Neural progenitor cell (in vitro differentiated cells): ENCODE measurements at regions not wholly inside any gene's neighbourhood (a gene's known extent, or its start where the extent isn't known, plus 50 kb on each side); places are given as distances from the start of the nearest gene placed in this dataset.
A peak's percentile ranks its signal among the peaks of the same experiment; 100 is the strongest.
"Not testable (repeated sequence)": the region's sequence is repeated elsewhere in the genome, so short reads cannot be mapped to it uniquely, and the experiment has no call there.

Experiments used
- DNase-seq: peaks from one replicate; pipeline ENCODE4 v3.0.0-alpha.2; 2016; ENCODE audit warnings: low spot score
- H2AFZ ChIP-seq: fragments of 200-600 bp; sonication (generic); replicated peaks from 2 replicates; pipeline ENCODE4 v1.6.1; 2016; ENCODE audit warnings: antibody characterized with exemption
- H3F3A ChIP-seq: fragments of 200-600 bp; sonication (generic); 2 replicates; pipeline ENCODE4 v1.6.1; 2016; ENCODE audit warnings: antibody characterized with exemption, low read depth
- H3K27ac ChIP-seq: fragments of 200-600 bp; sonication (generic); 2 replicates; pipeline ENCODE4 v1.5.1; 2016; ENCODE audit warnings: mild to moderate bottlenecking
- H3K27me3 ChIP-seq: fragments of 200-600 bp; sonication (generic); 2 replicates; pipeline ENCODE4 v1.6.1; 2016; ENCODE audit warnings: mild to moderate bottlenecking, moderate library complexity
- H3K36me3 ChIP-seq: fragments of 200-600 bp; sonication (generic); 2 replicates; pipeline ENCODE4 v1.5.1; 2016
- H3K4me1 ChIP-seq: fragments of 200-600 bp; sonication (generic); 2 replicates; pipeline ENCODE4 v1.6.1; 2016; ENCODE audit warnings: mixed run types
- H3K4me2 ChIP-seq: fragments of 200-600 bp; sonication (generic); 2 replicates; pipeline ENCODE4 v1.6.1; 2016
- H3K4me3 ChIP-seq: fragments of 200-600 bp; sonication (generic); 2 replicates; pipeline ENCODE4 v1.5.1; 2016
- H3K79me2 ChIP-seq: fragments of 200-600 bp; sonication (generic); 2 replicates; pipeline ENCODE4 v1.6.1; 2016; ENCODE audit warnings: low read depth
- H3K9ac ChIP-seq: fragments of 200-600 bp; sonication (generic); 2 replicates; pipeline ENCODE4 v1.6.1; 2016
- H3K9me3 ChIP-seq: fragments of 200-600 bp; sonication (generic); 2 replicates; pipeline ENCODE4 v1.5.1; 2016; ENCODE audit warnings: low read depth
- H4K20me1 ChIP-seq: fragments of 200-600 bp; sonication (generic); 2 replicates; pipeline ENCODE4 v1.6.1; 2016; ENCODE audit warnings: low read depth
- H3K27ac Mint-ChIP-seq: 3 replicates; pipeline ENCODE4 v1.8.0; 2021; ENCODE audit warnings: mixed read lengths
- H3K27me3 Mint-ChIP-seq: 2 replicates; pipeline ENCODE4 v1.8.0; 2022; ENCODE audit warnings: low read depth, mild to moderate bottlenecking, inconsistent platforms, moderate library complexity, mixed read lengths; ENCODE audit not compliant: insufficient read depth
- H3K36me3 Mint-ChIP-seq: 3 replicates; pipeline ENCODE4 v1.8.0; 2021; ENCODE audit warnings: mixed read lengths
- H3K4me1 Mint-ChIP-seq: 3 replicates; pipeline ENCODE4 v1.8.0; 2021; ENCODE audit warnings: mixed read lengths
- H3K4me3 Mint-ChIP-seq: 3 replicates; pipeline ENCODE4 v1.8.0; 2021; ENCODE audit warnings: mild to moderate bottlenecking, moderate library complexity, mixed read lengths
- H3K9me3 Mint-ChIP-seq: 3 replicates; pipeline ENCODE4 v1.8.0; 2020; ENCODE audit warnings: mixed read lengths
- CTCF ChIP-seq: fragments of 200-600 bp; sonication (generic); IDR thresholded peaks from 2 replicates; pipeline ENCODE4 v1.5.1; 2017; ENCODE audit warnings: antibody characterized with exemption, mild to moderate bottlenecking
- EZH2 ChIP-seq: fragments of 200-600 bp; sonication (generic); IDR thresholded peaks from 2 replicates; pipeline ENCODE4 v1.6.1; 2017; ENCODE audit warnings: antibody characterized with exemption, mild to moderate bottlenecking, moderate library complexity
- EZH2phosphoT487 ChIP-seq: fragments of 200-600 bp; sonication (generic); IDR thresholded peaks from 2 replicates; pipeline ENCODE4 v1.6.1; 2017; ENCODE audit warnings: antibody characterized with exemption

- Histone ChIP-seq H3K4me2 (no peak overlapping the region), H3K27me3 (no peaks in the 10 kb centered on the region), H3K9me3 (no peaks in the 10 kb centered on the region), H3F3A (peaks cover 8% of the 10 kb centered on the region), H3K79me2 (peaks cover 41% of the 10 kb centered on the region), H3K4me1 (no peaks in the 10 kb centered on the region), H2AFZ (no peak overlapping the region), H3K27ac (peak overlapping the region; percentile 40), H3K36me3 (no peaks in the 10 kb centered on the region), H4K20me1 (peaks cover 52% of the 10 kb centered on the region), H3K4me3 (no peak overlapping the region), H3K9ac (no peak overlapping the region)
- Mint-ChIP-seq H3K27ac (peak overlapping the region; percentile 29), H3K36me3 (peaks cover 42% of the 10 kb centered on the region), H3K4me3 (peak overlapping the region; percentile 10), H3K4me1 (peaks cover 8% of the 10 kb centered on the region), H3K9me3 (peaks cover 2% of the 10 kb centered on the region), H3K27me3 (peaks cover 2% of the 10 kb centered on the region)
- no peak for DNase-seq
- no peak for TF ChIP-seq EZH2phosphoT487
- no peak for TF ChIP-seq CTCF
- no peak for TF ChIP-seq EZH2
These were observed 77.5 kb upstream of the ZNF169 start for GRCh38 chr9:94181408-94182181.

DNA sequence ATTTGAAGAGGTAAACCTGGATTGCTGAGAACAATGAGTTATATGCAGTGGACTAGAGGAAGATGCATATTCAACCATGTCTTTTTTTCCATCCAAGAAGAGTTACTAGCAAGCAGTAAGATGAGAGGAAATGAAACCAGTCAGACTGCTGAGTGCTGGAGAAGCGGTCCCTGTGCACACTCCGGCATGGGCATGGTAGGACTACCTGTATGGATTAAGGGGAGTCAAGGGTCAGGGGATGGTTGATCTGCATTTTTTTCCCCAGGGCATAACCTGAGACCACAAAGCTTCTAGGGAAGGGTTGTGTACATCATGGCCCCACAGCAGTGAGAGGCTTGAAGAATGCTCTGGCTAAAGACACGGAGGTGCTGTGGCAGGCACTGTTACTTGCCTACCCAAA lies 76.6 kb upstream of the ZNF169 start:
- no peak for TF ChIP-seq EZH2phosphoT487
- Histone ChIP-seq H3F3A (peaks cover 8% of the 10 kb centered on the region), H3K36me3 (no peaks in the 10 kb centered on the region), H3K9me3 (no peaks in the 10 kb centered on the region), H4K20me1 (peaks cover 43% of the 10 kb centered on the region), H3K27me3 (no peaks in the 10 kb centered on the region), H3K4me1 (no peaks in the 10 kb centered on the region), H3K9ac (no peak overlapping the region), H3K4me2 (no peak overlapping the region), H2AFZ (no peak overlapping the region), H3K4me3 (no peak overlapping the region), H3K27ac (no peak overlapping the region), H3K79me2 (peaks cover 32% of the 10 kb centered on the region)
- Mint-ChIP-seq H3K36me3 (peaks cover 40% of the 10 kb centered on the region), H3K27me3 (peaks cover 2% of the 10 kb centered on the region), H3K4me1 (peaks cover 8% of the 10 kb centered on the region), H3K4me3 (no peak overlapping the region), H3K27ac (no peak overlapping the region), H3K9me3 (peaks cover 7% of the 10 kb centered on the region)
- no peak for DNase-seq

GRCh38 chr9:94183240-94183999 lies 75.7 kb upstream of the ZNF169 start:
- no peaks in the 10 kb centered on the region for H3K36me3 ChIP-seq
- peaks cover 10% of the 10 kb centered on the region for H3K9me3 Mint-ChIP-seq
- TF ChIP-seq EZH2phosphoT487 (no peak), CTCF (no peak), EZH2 (no peak)
- no peak overlapping the region for H3K9ac ChIP-seq
- no peak overlapping the region for H3K27ac ChIP-seq
- H3K4me3 Mint-ChIP-seq = no peak overlapping the region
- H2AFZ ChIP-seq = no peak overlapping the region
- peaks cover 34% of the 10 kb centered on the region for H4K20me1 ChIP-seq
- peaks cover 44% of the 10 kb centered on the region for H3K36me3 Mint-ChIP-seq
- no peak for DNase-seq
- H3K4me1 ChIP-seq = no peaks in the 10 kb centered on the region
- peaks cover 2% of the 10 kb centered on the region for H3K27me3 Mint-ChIP-seq
- no peaks in the 10 kb centered on the region for H3K27me3 ChIP-seq
- H3K4me3 ChIP-seq = no peak overlapping the region
- H3K79me2 ChIP-seq = peaks cover 23% of the 10 kb centered on the region
- peaks cover 8% of the 10 kb centered on the region for H3K4me1 Mint-ChIP-seq
- no peak overlapping the region for H3K4me2 ChIP-seq
- peaks cover 8% of the 10 kb centered on the region for H3F3A ChIP-seq
- no peaks in the 10 kb centered on the region for H3K9me3 ChIP-seq
- H3K27ac Mint-ChIP-seq = no peak overlapping the region

DNA sequence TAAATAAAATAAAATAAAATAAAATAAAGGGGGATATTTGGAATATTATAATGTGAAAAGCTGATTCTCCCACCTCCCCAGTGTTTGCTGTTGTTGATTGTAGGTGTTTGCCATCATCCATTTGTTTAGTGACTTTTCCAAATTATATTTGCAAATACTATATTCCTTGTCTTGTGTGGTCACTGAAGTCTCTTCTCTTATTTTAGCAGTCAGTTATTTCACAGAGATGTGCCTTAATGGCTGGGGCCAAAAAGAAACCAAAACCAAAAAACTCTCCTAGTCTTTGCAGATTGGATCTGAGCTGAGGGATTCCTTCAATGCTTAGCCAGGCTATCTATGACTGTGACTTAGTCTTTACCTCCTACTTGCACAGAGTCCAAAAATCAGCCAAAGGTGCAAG lies 70.9 kb upstream of the ZNF169 start:
- TF ChIP-seq CTCF (no peak), EZH2 (no peak), EZH2phosphoT487 (no peak)
- Histone ChIP-seq H3K9me3 (no peaks in the 10 kb centered on the region), H3K27ac (no peak overlapping the region), H3K27me3 (no peaks in the 10 kb centered on the region), H4K20me1 (no peaks in the 10 kb centered on the region), H2AFZ (no peak overlapping the region), H3K4me3 (no peak overlapping the region), H3K4me2 (no peak overlapping the region), H3K4me1 (no peaks in the 10 kb centered on the region), H3K36me3 (no peaks in the 10 kb centered on the region), H3K79me2 (no peaks in the 10 kb centered on the region), H3K9ac (no peak overlapping the region), H3F3A (no peaks in the 10 kb centered on the region)
- Mint-ChIP-seq H3K27ac (no peak overlapping the region), H3K4me3 (no peak overlapping the region), H3K36me3 (peaks cover 51% of the 10 kb centered on the region), H3K27me3 (peaks cover 6% of the 10 kb centered on the region), H3K4me1 (no peaks in the 10 kb centered on the region), H3K9me3 (peaks cover 34% of the 10 kb centered on the region)
- DNase-seq = no peak

- Mint-ChIP-seq H3K36me3 (peaks cover 54% of the 10 kb centered on the region), H3K9me3 (peaks cover 57% of the 10 kb centered on the region)
- not testable (repeated sequence) for H3K4me3 ChIP-seq, H3K9ac ChIP-seq, H3K36me3 ChIP-seq, H3K79me2 ChIP-seq, H4K20me1 ChIP-seq, H3F3A ChIP-seq, H2AFZ ChIP-seq, H3K4me1 Mint-ChIP-seq, DNase-seq, H3K4me1 ChIP-seq, H3K27me3 ChIP-seq, H3K9me3 ChIP-seq, H3K27ac ChIP-seq, H3K27ac Mint-ChIP-seq, H3K4me3 Mint-ChIP-seq, H3K27me3 Mint-ChIP-seq, H3K4me2 ChIP-seq
These were observed 67.4 kb upstream of the ZNF169 start for GRCh38 chr9:94191706-94192105.
